Smooth muscle cell (in vitro differentiated cells): ENCODE measurements at regions not wholly inside any gene's neighbourhood (a gene's known extent, or its start where the extent isn't known, plus 50 kb on each side); places are given as distances from the start of the nearest gene placed in this dataset.

ENCODE experiments used
- DNase-seq: peaks from one replicate; lab custom pipeline; 2025; ENCODE audit not compliant: unreplicated experiment; lab: John Stamatoyannopoulos, UW
- H2AFZ ChIP-seq: fragments of 200-600 bp; sonication (generic); 2 replicates; pipeline ENCODE4 v1.6.0; 2016; ENCODE audit warnings: antibody characterized with exemption, low read depth, mild to moderate bottlenecking
- H3F3A ChIP-seq: fragments of 200-600 bp; sonication (generic); 2 replicates; pipeline ENCODE4 v1.6.0; 2017; ENCODE audit warnings: antibody characterized with exemption, low read depth
- H3K27ac ChIP-seq: fragments of 200-600 bp; sonication (generic); 2 replicates; pipeline ENCODE4 v1.5.1; 2016; ENCODE audit warnings: low read depth, mild to moderate bottlenecking
- H3K27me3 ChIP-seq: fragments of 200-600 bp; sonication (generic); 2 replicates; pipeline ENCODE4 v1.6.1; 2016; ENCODE audit warnings: low read depth, mild to moderate bottlenecking
- H3K36me3 ChIP-seq: fragments of 200-600 bp; sonication (generic); 2 replicates; pipeline ENCODE4 v1.5.1; 2016; ENCODE audit warnings: low read depth
- H3K4me1 ChIP-seq: fragments of 200-600 bp; sonication (generic); 2 replicates; pipeline ENCODE4 v1.5.1; 2016; ENCODE audit warnings: low read depth
- H3K4me2 ChIP-seq: fragments of 200-600 bp; sonication (generic); 2 replicates; pipeline ENCODE4 v1.6.0; 2016; ENCODE audit warnings: mild to moderate bottlenecking
- H3K4me3 ChIP-seq: fragments of 200-600 bp; sonication (generic); 2 replicates; pipeline ENCODE4 v1.5.1; 2016; ENCODE audit warnings: mild to moderate bottlenecking
- H3K79me2 ChIP-seq: fragments of 200-600 bp; sonication (generic); 2 replicates; pipeline ENCODE4 v1.6.0; 2016; ENCODE audit warnings: low read depth, mild to moderate bottlenecking
- H3K9ac ChIP-seq: fragments of 200-600 bp; sonication (generic); 2 replicates; pipeline ENCODE4 v1.6.0; 2016; ENCODE audit warnings: low read depth
- H3K9me3 ChIP-seq: fragments of 200-600 bp; sonication (generic); replicated peaks from 2 replicates; pipeline ENCODE4 v1.5.1; 2016; ENCODE audit warnings: low read depth
- H4K20me1 ChIP-seq: fragments of 200-600 bp; sonication (generic); 2 replicates; pipeline ENCODE4 v1.6.0; 2016; ENCODE audit warnings: low read depth
- CTCF ChIP-seq: fragments of 200-600 bp; sonication (generic); IDR thresholded peaks from 2 replicates; pipeline ENCODE4 v1.5.1; 2017; ENCODE audit warnings: borderline replicate concordance, mild to moderate bottlenecking, antibody characterized with exemption; ENCODE audit not compliant: insufficient read depth, poor library complexity, severe bottlenecking
- WGBS: methylation state at CpG from one replicate; pipeline ENCODE4 v1.1.7; 2016; ENCODE audit warnings: low lambda C conversion rate; 5-methylcytosine and 5-hydroxymethylcytosine counted together

GRCh38 chr12:92546259-92546634 lies 156.5 kb upstream of the PLEKHG7 start:
- no peak for TF ChIP-seq CTCF
- Histone ChIP-seq H3K9me3 (no peaks in the 10 kb centered on the region), H3K27me3 (no peaks in the 10 kb centered on the region), H3K4me3 (no peak overlapping the region), H3K9ac (no peak overlapping the region), H3K36me3 (no peaks in the 10 kb centered on the region), H4K20me1 (no peaks in the 10 kb centered on the region), H3K79me2 (no peaks in the 10 kb centered on the region), H2AFZ (no peak overlapping the region), H3K4me1 (no peaks in the 10 kb centered on the region), H3F3A (no peaks in the 10 kb centered on the region), H3K4me2 (no peak overlapping the region), H3K27ac (no peak overlapping the region)
- WGBS = 77% methylated on average over 3 of the region's 3 CpGs
- no peak for DNase-seq

GRCh38 chr12:92544322-92544721 lies 158.5 kb upstream of the PLEKHG7 start:
- Histone ChIP-seq H3K9me3 (no peaks in the 10 kb centered on the region), H3K27ac (no peak overlapping the region), H3K36me3 (no peaks in the 10 kb centered on the region), H3K27me3 (no peaks in the 10 kb centered on the region), H4K20me1 (no peaks in the 10 kb centered on the region), H3F3A (no peaks in the 10 kb centered on the region), H3K4me3 (no peak overlapping the region), H3K9ac (no peak overlapping the region), H3K79me2 (no peaks in the 10 kb centered on the region), H3K4me2 (no peak overlapping the region), H3K4me1 (peaks cover 13% of the 10 kb centered on the region), H2AFZ (no peak overlapping the region)
- 86% methylated on average over 6 of the region's 6 CpGs for WGBS
- TF ChIP-seq CTCF = no peak
- no peak for DNase-seq

GRCh38 chr12:92543840-92544239 lies 158.9 kb upstream of the PLEKHG7 start:
- Histone ChIP-seq H3K36me3 (no peaks in the 10 kb centered on the region), H4K20me1 (no peaks in the 10 kb centered on the region), H3K27me3 (no peaks in the 10 kb centered on the region), H3K9me3 (no peaks in the 10 kb centered on the region), H3K4me2 (no peak overlapping the region), H3K79me2 (no peaks in the 10 kb centered on the region), H3K9ac (no peak overlapping the region), H2AFZ (no peak overlapping the region), H3K27ac (no peak overlapping the region), H3K4me1 (peaks cover 13% of the 10 kb centered on the region), H3F3A (no peaks in the 10 kb centered on the region), H3K4me3 (no peak overlapping the region)
- no peak for TF ChIP-seq CTCF
- 78% methylated on average over 4 of the region's 4 CpGs for WGBS
- DNase-seq = no peak

- Histone ChIP-seq H3K4me1 (peaks cover 13% of the 10 kb centered on the region), H3K36me3 (no peaks in the 10 kb centered on the region), H3K4me2 (no peak overlapping the region), H2AFZ (no peak overlapping the region), H3K79me2 (no peaks in the 10 kb centered on the region), H3K4me3 (no peak overlapping the region), H3K9ac (no peak overlapping the region), H3F3A (no peaks in the 10 kb centered on the region), H4K20me1 (no peaks in the 10 kb centered on the region), H3K9me3 (no peaks in the 10 kb centered on the region), H3K27me3 (no peaks in the 10 kb centered on the region), H3K27ac (no peak overlapping the region)
- 25% methylated on average over 1 of the region's 1 CpG for WGBS
- no peak for DNase-seq
- TF ChIP-seq CTCF = no peak
Measured at GRCh38 chr12:92543359-92543758, 159.4 kb upstream of the PLEKHG7 start.
